GOT3 (cell line): ENCODE measurements at regions not wholly inside any gene's neighbourhood (a gene's known extent, or its start where the extent isn't known, plus 50 kb on each side); places are given as distances from the start of the nearest gene placed in this dataset.
"Not testable (repeated sequence)": the region's sequence is repeated elsewhere in the genome, so short reads cannot be mapped to it uniquely, and the experiment has no call there.

Experiments
- DNase-seq: peaks from one replicate; lab custom pipeline; 2025; ENCODE audit warnings: mixed read lengths; lab: John Stamatoyannopoulos, UW

GRCh38 chr2:207409517-207409916 is 120.2 kb upstream of the CREB1 start:
- no peak for DNase-seq

- no peak for DNase-seq
Observed at GRCh38 chr2:207412787-207413310, 116.9 kb upstream of the CREB1 start.

- no peak for DNase-seq
Observed at GRCh38 chr2:207413376-207413907, 116.3 kb upstream of the CREB1 start.

GRCh38 chr2:207416111-207416510 is 113.7 kb upstream of the CREB1 start:
- DNase-seq: no peak

GRCh38 chr2:207416900-207417299 is 112.9 kb upstream of the CREB1 start:
- no peak for DNase-seq

GRCh38 chr2:207417301-207417718 is 112.5 kb upstream of the CREB1 start:
- DNase-seq: no peak

- DNase-seq: no peak
Observed at GRCh38 chr2:207418419-207418818, 111.3 kb upstream of the CREB1 start.

GRCh38 chr2:207419331-207419730 is 110.4 kb upstream of the CREB1 start:
- DNase-seq: no peak

GRCh38 chr2:207421671-207422070 is 108.1 kb upstream of the CREB1 start:
- no peak for DNase-seq

- DNase-seq: no peak
Observed at GRCh38 chr2:207422380-207422779, 107.4 kb upstream of the CREB1 start.

- no peak for DNase-seq
Observed at GRCh38 chr2:207423886-207424285, 105.9 kb upstream of the CREB1 start.

- no peak for DNase-seq
Observed at GRCh38 chr2:207427986-207428385, 101.8 kb upstream of the CREB1 start.

GRCh38 chr2:207428573-207428972 is 101.2 kb upstream of the CREB1 start:
- no peak for DNase-seq

- DNase-seq: no peak
Observed at GRCh38 chr2:207432453-207432852, 97.3 kb upstream of the CREB1 start.

GRCh38 chr2:207434306-207434705 is 95.5 kb upstream of the CREB1 start:
- no peak for DNase-seq

- no peak for DNase-seq
Observed at GRCh38 chr2:207434899-207435465, 94.8 kb upstream of the CREB1 start.

GRCh38 chr2:207437136-207437523 is 92.6 kb upstream of the CREB1 start:
- DNase-seq: no peak

- no peak for DNase-seq
Observed at GRCh38 chr2:207437524-207438143, 92.1 kb upstream of the CREB1 start.

- DNase-seq: no peak
Observed at GRCh38 chr2:207438414-207439126, 91.2 kb upstream of the CREB1 start.

- not testable (repeated sequence) for DNase-seq
Observed at GRCh38 chr2:207439881-207440280, 89.9 kb upstream of the CREB1 start.

GRCh38 chr2:207444756-207445155 is 85.0 kb upstream of the CREB1 start:
- no peak for DNase-seq

GRCh38 chr2:207446653-207447052 is 83.1 kb upstream of the CREB1 start:
- DNase-seq: no peak

- DNase-seq: no peak
Observed at GRCh38 chr2:207448006-207448405, 81.8 kb upstream of the CREB1 start.
